PC-9 (cell line): ENCODE measurements at regions not wholly inside any gene's neighbourhood (a gene's known extent, or its start where the extent isn't known, plus 50 kb on each side); places are given as distances from the start of the nearest gene placed in this dataset.

ENCODE experiments used
- EZH2 ChIP-seq: fragments of 200-600 bp; sonication (generic); IDR thresholded peaks from 2 replicates; pipeline ENCODE4 v1.8.0; 2017; ENCODE audit warnings: antibody characterized with exemption, low read depth
- TF ChIP-seq, protein P1 (sequence below): fragments of 200-600 bp; sonication (generic); conservative IDR thresholded peaks from 2 replicates; pipeline ENCODE4 v1.6.1; 2017; ENCODE audit warnings: mixed run types, antibody characterized with exemption, mild to moderate bottlenecking, moderate library complexity

DNA sequence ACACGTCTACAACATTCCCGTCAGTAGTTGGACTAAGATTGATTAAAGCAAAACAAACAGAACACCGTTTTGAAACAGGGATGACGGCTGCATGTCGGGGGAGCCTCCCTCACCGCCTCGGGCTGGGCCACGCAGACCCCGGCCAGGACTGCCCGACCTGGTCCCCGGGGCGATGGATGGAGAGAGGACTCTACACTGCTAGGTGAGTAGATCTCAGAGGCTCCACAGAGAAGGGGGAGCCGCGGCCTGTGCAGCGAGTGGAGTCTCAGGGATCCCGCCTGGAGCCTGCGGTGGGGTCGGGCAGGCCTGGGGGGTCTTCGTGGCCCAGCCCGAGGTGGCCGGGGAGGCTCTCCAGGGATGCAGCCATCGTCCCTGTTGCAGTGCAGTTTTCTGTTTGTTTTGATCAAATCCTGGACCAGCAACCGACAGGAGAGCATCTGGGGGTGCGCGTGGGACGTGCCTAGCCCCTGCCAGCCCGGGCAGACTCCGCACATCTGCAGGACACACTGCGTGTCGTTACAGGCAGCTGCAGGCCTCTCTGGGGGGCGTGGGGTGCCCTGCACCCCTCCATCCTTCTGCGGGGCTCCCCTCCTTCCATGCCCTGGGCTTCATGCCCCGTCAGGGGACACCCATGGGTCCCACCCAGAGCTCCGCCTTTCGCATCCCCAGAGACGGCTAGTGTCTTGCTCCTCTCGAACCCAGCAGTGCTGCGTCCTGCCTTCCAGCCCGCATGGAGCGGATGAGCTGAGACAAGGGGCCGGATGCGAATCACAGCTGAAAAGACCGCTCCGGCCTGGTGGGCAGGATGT, 143.6 kb downstream of the RTP5 start:
- TF ChIP-seq, protein P1, sequence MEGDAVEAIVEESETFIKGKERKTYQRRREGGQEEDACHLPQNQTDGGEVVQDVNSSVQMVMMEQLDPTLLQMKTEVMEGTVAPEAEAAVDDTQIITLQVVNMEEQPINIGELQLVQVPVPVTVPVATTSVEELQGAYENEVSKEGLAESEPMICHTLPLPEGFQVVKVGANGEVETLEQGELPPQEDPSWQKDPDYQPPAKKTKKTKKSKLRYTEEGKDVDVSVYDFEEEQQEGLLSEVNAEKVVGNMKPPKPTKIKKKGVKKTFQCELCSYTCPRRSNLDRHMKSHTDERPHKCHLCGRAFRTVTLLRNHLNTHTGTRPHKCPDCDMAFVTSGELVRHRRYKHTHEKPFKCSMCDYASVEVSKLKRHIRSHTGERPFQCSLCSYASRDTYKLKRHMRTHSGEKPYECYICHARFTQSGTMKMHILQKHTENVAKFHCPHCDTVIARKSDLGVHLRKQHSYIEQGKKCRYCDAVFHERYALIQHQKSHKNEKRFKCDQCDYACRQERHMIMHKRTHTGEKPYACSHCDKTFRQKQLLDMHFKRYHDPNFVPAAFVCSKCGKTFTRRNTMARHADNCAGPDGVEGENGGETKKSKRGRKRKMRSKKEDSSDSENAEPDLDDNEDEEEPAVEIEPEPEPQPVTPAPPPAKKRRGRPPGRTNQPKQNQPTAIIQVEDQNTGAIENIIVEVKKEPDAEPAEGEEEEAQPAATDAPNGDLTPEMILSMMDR = no peak
- no peak for TF ChIP-seq EZH2
